HG03175 (cell line): ENCODE measurements at regions not wholly inside any gene's neighbourhood (a gene's known extent, or its start where the extent isn't known, plus 50 kb on each side); places are given as distances from the start of the nearest gene placed in this dataset.
"Not testable (repeated sequence)": the region's sequence is repeated elsewhere in the genome, so short reads cannot be mapped to it uniquely, and the experiment has no call there.

Experiments used
- ATAC-seq: cut with Tn5 transposase; IDR thresholded peaks from one replicate; pipeline ENCODE4 v1.9.1; 2021; ENCODE audit warnings: mild to moderate bottlenecking, moderate library complexity; ENCODE audit not compliant: unreplicated experiment

GRCh38 chr2:51880153-51880552, 848.2 kb upstream of the NRXN1 start:
- no peak for ATAC-seq

GRCh38 chr2:51866361-51866760, 834.4 kb upstream of the NRXN1 start:
- ATAC-seq, result no peak

- ATAC-seq, result no peak
Observed at GRCh38 chr2:51859260-51859659, 827.3 kb upstream of the NRXN1 start.

GRCh38 chr2:51855683-51856082, 823.8 kb upstream of the NRXN1 start:
- ATAC-seq, result no peak

GRCh38 chr2:51846796-51847195, 814.9 kb upstream of the NRXN1 start:
- ATAC-seq, result no peak

- ATAC-seq, result no peak
Observed at GRCh38 chr2:51846018-51846417, 814.1 kb upstream of the NRXN1 start.

- no peak for ATAC-seq
Observed at GRCh38 chr2:51844596-51844995, 812.7 kb upstream of the NRXN1 start.

- ATAC-seq, result no peak
Observed at GRCh38 chr2:51829477-51829876, 797.5 kb upstream of the NRXN1 start.

GRCh38 chr2:51825823-51826222, 793.9 kb upstream of the NRXN1 start:
- ATAC-seq, result no peak

- no peak for ATAC-seq
Observed at GRCh38 chr2:51813247-51813646, 781.3 kb upstream of the NRXN1 start.

GRCh38 chr2:51812138-51812866, 780.4 kb upstream of the NRXN1 start:
- no peak for ATAC-seq

GRCh38 chr2:51810197-51810596, 778.3 kb upstream of the NRXN1 start:
- no peak for ATAC-seq

- ATAC-seq, result no peak
Observed at GRCh38 chr2:51807229-51807628, 775.3 kb upstream of the NRXN1 start.

- ATAC-seq, result peak; percentile 50
Observed at GRCh38 chr2:51795248-51795888, 763.4 kb upstream of the NRXN1 start.

GRCh38 chr2:51791496-51791895, 759.6 kb upstream of the NRXN1 start:
- ATAC-seq, result no peak

- ATAC-seq, result no peak
Observed at GRCh38 chr2:51790854-51791253, 758.9 kb upstream of the NRXN1 start.

- no peak for ATAC-seq
Observed at GRCh38 chr2:51789918-51790317, 758.0 kb upstream of the NRXN1 start.

GRCh38 chr2:51782921-51783765, 751.2 kb upstream of the NRXN1 start:
- no peak for ATAC-seq

- ATAC-seq, result no peak
Observed at GRCh38 chr2:51781691-51782090, 749.8 kb upstream of the NRXN1 start.

- no peak for ATAC-seq
Observed at GRCh38 chr2:51780353-51780752, 748.4 kb upstream of the NRXN1 start.

- ATAC-seq, result not testable (repeated sequence)
Observed at GRCh38 chr2:51779723-51780122, 747.8 kb upstream of the NRXN1 start.

- ATAC-seq, result no peak
Observed at GRCh38 chr2:51778806-51779205, 746.9 kb upstream of the NRXN1 start.
